ENCODE measurements at regions not wholly inside any gene's neighbourhood (a gene's known extent, or its start where the extent isn't known, plus 50 kb on each side); places are given as distances from the start of the nearest gene placed in this dataset.

DNA sequence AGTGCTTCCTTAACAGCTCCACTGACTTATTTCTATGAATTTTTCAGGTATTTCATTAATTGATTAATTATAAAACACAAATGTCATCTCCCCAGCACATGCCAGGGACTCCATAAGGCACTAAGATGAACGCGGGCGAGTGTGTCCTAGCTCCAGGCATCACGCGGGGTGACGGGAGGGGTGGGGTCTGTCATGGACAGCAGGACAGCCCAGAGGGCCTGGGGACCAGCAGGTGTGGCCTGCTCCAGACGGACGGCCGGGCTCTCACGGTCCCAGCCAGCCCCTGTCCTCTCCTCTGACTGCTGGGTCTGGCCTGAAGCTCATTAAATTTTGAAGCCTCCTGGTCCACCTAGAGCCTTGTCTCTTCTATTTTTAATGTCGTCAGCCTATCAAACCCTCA is 531.1 kb downstream of the BRD1 start:
- TF ChIP-seq, protein P1, sequence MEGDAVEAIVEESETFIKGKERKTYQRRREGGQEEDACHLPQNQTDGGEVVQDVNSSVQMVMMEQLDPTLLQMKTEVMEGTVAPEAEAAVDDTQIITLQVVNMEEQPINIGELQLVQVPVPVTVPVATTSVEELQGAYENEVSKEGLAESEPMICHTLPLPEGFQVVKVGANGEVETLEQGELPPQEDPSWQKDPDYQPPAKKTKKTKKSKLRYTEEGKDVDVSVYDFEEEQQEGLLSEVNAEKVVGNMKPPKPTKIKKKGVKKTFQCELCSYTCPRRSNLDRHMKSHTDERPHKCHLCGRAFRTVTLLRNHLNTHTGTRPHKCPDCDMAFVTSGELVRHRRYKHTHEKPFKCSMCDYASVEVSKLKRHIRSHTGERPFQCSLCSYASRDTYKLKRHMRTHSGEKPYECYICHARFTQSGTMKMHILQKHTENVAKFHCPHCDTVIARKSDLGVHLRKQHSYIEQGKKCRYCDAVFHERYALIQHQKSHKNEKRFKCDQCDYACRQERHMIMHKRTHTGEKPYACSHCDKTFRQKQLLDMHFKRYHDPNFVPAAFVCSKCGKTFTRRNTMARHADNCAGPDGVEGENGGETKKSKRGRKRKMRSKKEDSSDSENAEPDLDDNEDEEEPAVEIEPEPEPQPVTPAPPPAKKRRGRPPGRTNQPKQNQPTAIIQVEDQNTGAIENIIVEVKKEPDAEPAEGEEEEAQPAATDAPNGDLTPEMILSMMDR (IDR thresholded peaks at IDR 0.05; ENCODE audit: insufficient read depth, low read length, poor library complexity, severe bottlenecking), result no peak
- no peak for TF ChIP-seq EZH2phosphoT487 (conservative IDR thresholded peaks at IDR 0.05; ENCODE audit: low read length)
